ENCODE measurements at regions not wholly inside any gene's neighbourhood (a gene's known extent, or its start where the extent isn't known, plus 50 kb on each side); places are given as distances from the start of the nearest gene placed in this dataset.

GRCh38 chr2:241942416-241943208 is 73.1 kb downstream of the RTP5 start:
- DNase-seq (ENCODE audit: low read depth in 2 of 2) = no peak

GRCh38 chr2:241943209-241943850 is 73.8 kb downstream of the RTP5 start:
- no peak for DNase-seq (ENCODE audit: low read depth in 2 of 2)

GRCh38 chr2:241943961-241944575 is 74.5 kb downstream of the RTP5 start:
- no peak for DNase-seq (ENCODE audit: low read depth in 2 of 2)

GRCh38 chr2:241944821-241945220 is 75.3 kb downstream of the RTP5 start:
- no peak for DNase-seq (ENCODE audit: low read depth in 2 of 2)

- DNase-seq (ENCODE audit: low read depth in 2 of 2) = no peak
Measured at GRCh38 chr2:241945311-241945710, 75.8 kb downstream of the RTP5 start.

GRCh38 chr2:241945803-241946202 is 76.3 kb downstream of the RTP5 start:
- no peak for DNase-seq (ENCODE audit: low read depth in 2 of 2)

- no peak for DNase-seq (ENCODE audit: low read depth in 2 of 2)
Measured at GRCh38 chr2:241946306-241947003, 76.9 kb downstream of the RTP5 start.

GRCh38 chr2:241947004-241947350 is 77.4 kb downstream of the RTP5 start:
- no peak for DNase-seq (ENCODE audit: low read depth in 2 of 2)

- DNase-seq (ENCODE audit: low read depth in 2 of 2) = no peak
Measured at GRCh38 chr2:241947401-241947800, 77.9 kb downstream of the RTP5 start.

- no peak for DNase-seq (ENCODE audit: low read depth in 2 of 2)
Measured at GRCh38 chr2:241947876-241948275, 78.3 kb downstream of the RTP5 start.

GRCh38 chr2:241948299-241948897 is 78.9 kb downstream of the RTP5 start:
- DNase-seq (ENCODE audit: low read depth in 2 of 2) = no peak

GRCh38 chr2:241948901-241949735 is 79.6 kb downstream of the RTP5 start:
- no peak for DNase-seq (ENCODE audit: low read depth in 2 of 2)

GRCh38 chr2:241949736-241950412 is 80.3 kb downstream of the RTP5 start:
- DNase-seq (ENCODE audit: low read depth in 2 of 2) = no peak

GRCh38 chr2:241950413-241951315 is 81.1 kb downstream of the RTP5 start:
- DNase-seq (ENCODE audit: low read depth in 2 of 2) = peak; percentile 32 to 44

- DNase-seq (ENCODE audit: low read depth in 2 of 2) = no peak
Measured at GRCh38 chr2:241951316-241951700, 81.8 kb downstream of the RTP5 start.

- no peak for DNase-seq (ENCODE audit: low read depth in 2 of 2)
Measured at GRCh38 chr2:241951920-241952319, 82.4 kb downstream of the RTP5 start.

- no peak for DNase-seq (ENCODE audit: low read depth in 2 of 2)
Measured at GRCh38 chr2:241952816-241953215, 83.3 kb downstream of the RTP5 start.

- DNase-seq (ENCODE audit: low read depth in 2 of 2) = no peak
Measured at GRCh38 chr2:241953324-241953928, 83.9 kb downstream of the RTP5 start.

- no peak for DNase-seq (ENCODE audit: low read depth in 2 of 2)
Measured at GRCh38 chr2:241956521-241957110, 87.1 kb downstream of the RTP5 start.
